NCI-H128 (cell line): ENCODE measurements at regions not wholly inside any gene's neighbourhood (a gene's known extent, or its start where the extent isn't known, plus 50 kb on each side); places are given as distances from the start of the nearest gene placed in this dataset.
"Not testable (repeated sequence)": the region's sequence is repeated elsewhere in the genome, so short reads cannot be mapped to it uniquely, and the experiment has no call there.

Source experiments
- DNase-seq: peaks from one replicate; lab custom pipeline; 2025; ENCODE audit not compliant: unreplicated experiment; lab: John Stamatoyannopoulos, UW

- no peak for DNase-seq
Measured at GRCh38 chrX:147468600-147468999, 443.1 kb upstream of the FMR1 start.

- DNase-seq, result no peak
Measured at GRCh38 chrX:147476008-147476407, 435.7 kb upstream of the FMR1 start.

GRCh38 chrX:147478899-147479298 is 432.8 kb upstream of the FMR1 start:
- DNase-seq, result no peak

- DNase-seq, result no peak
Measured at GRCh38 chrX:147485207-147485606, 426.5 kb upstream of the FMR1 start.

- no peak for DNase-seq
Measured at GRCh38 chrX:147494365-147494764, 417.4 kb upstream of the FMR1 start.

GRCh38 chrX:147498796-147499195 is 412.9 kb upstream of the FMR1 start:
- no peak for DNase-seq

- DNase-seq, result no peak
Measured at GRCh38 chrX:147522981-147523380, 388.7 kb upstream of the FMR1 start.

- DNase-seq, result no peak
Measured at GRCh38 chrX:147533426-147533825, 378.3 kb upstream of the FMR1 start.

GRCh38 chrX:147537172-147537571 is 374.5 kb upstream of the FMR1 start:
- no peak for DNase-seq

- DNase-seq, result not testable (repeated sequence)
Measured at GRCh38 chrX:147548023-147548422, 363.7 kb upstream of the FMR1 start.

GRCh38 chrX:147550217-147550616 is 361.5 kb upstream of the FMR1 start:
- DNase-seq, result no peak

- no peak for DNase-seq
Measured at GRCh38 chrX:147559191-147559590, 352.5 kb upstream of the FMR1 start.

- DNase-seq, result no peak
Measured at GRCh38 chrX:147565237-147565636, 346.5 kb upstream of the FMR1 start.

GRCh38 chrX:147570483-147570882 is 341.2 kb upstream of the FMR1 start:
- DNase-seq, result no peak

GRCh38 chrX:147573266-147573665 is 338.5 kb upstream of the FMR1 start:
- no peak for DNase-seq

GRCh38 chrX:147602176-147602696 is 309.5 kb upstream of the FMR1 start:
- no peak for DNase-seq

GRCh38 chrX:147626605-147627004 is 285.1 kb upstream of the FMR1 start:
- DNase-seq, result no peak

- DNase-seq, result no peak
Measured at GRCh38 chrX:147635186-147635585, 276.5 kb upstream of the FMR1 start.

- no peak for DNase-seq
Measured at GRCh38 chrX:147637190-147637589, 274.5 kb upstream of the FMR1 start.

- DNase-seq, result no peak
Measured at GRCh38 chrX:147646949-147647723, 264.6 kb upstream of the FMR1 start.

GRCh38 chrX:147675819-147676218 is 235.9 kb upstream of the FMR1 start:
- no peak for DNase-seq

- DNase-seq, result no peak
Measured at GRCh38 chrX:147679356-147680005, 232.2 kb upstream of the FMR1 start.
